ENCODE measurements at regions not wholly inside any gene's neighbourhood (a gene's known extent, or its start where the extent isn't known, plus 50 kb on each side); places are given as distances from the start of the nearest gene placed in this dataset.

- peak; percentile 38 for DNase-seq (ENCODE audit: low read depth)
These were observed 562.3 kb downstream of the DHX35 start for GRCh38 chr20:39524371-39524911.

- no peak for DNase-seq (ENCODE audit: low read depth)
These were observed 561.3 kb downstream of the DHX35 start for GRCh38 chr20:39523405-39523804.

- no peak for DNase-seq (ENCODE audit: low read depth)
These were observed 556.5 kb downstream of the DHX35 start for GRCh38 chr20:39518654-39519053.

- DNase-seq (ENCODE audit: low read depth): no peak
These were observed 554.8 kb downstream of the DHX35 start for GRCh38 chr20:39516964-39517363.

GRCh38 chr20:39504710-39505094, 542.6 kb downstream of the DHX35 start:
- DNase-seq (ENCODE audit: low read depth): peak; percentile 17

- DNase-seq (ENCODE audit: low read depth): no peak
These were observed 542.0 kb downstream of the DHX35 start for GRCh38 chr20:39503902-39504709.

- DNase-seq (ENCODE audit: low read depth): no peak
These were observed 530.2 kb downstream of the DHX35 start for GRCh38 chr20:39492223-39492797.

- DNase-seq (ENCODE audit: low read depth): no peak
These were observed 529.6 kb downstream of the DHX35 start for GRCh38 chr20:39491711-39492110.

GRCh38 chr20:39489986-39490560, 527.9 kb downstream of the DHX35 start:
- no peak for DNase-seq (ENCODE audit: low read depth)

GRCh38 chr20:39480276-39481043, 518.3 kb downstream of the DHX35 start:
- no peak for DNase-seq (ENCODE audit: low read depth)

GRCh38 chr20:39479196-39479810, 517.2 kb downstream of the DHX35 start:
- DNase-seq (ENCODE audit: low read depth): no peak

- DNase-seq (ENCODE audit: low read depth): no peak
These were observed 512.7 kb downstream of the DHX35 start for GRCh38 chr20:39474879-39475278.

GRCh38 chr20:39473536-39473935, 511.4 kb downstream of the DHX35 start:
- DNase-seq (ENCODE audit: low read depth): no peak

GRCh38 chr20:39468703-39469102, 506.6 kb downstream of the DHX35 start:
- peak; percentile 4 for DNase-seq (ENCODE audit: low read depth)

GRCh38 chr20:39464238-39464637, 502.1 kb downstream of the DHX35 start:
- DNase-seq (ENCODE audit: low read depth): no peak

GRCh38 chr20:39462416-39462945, 500.3 kb downstream of the DHX35 start:
- no peak for DNase-seq (ENCODE audit: low read depth)

- no peak for DNase-seq (ENCODE audit: low read depth)
These were observed 496.3 kb downstream of the DHX35 start for GRCh38 chr20:39458452-39458851.

GRCh38 chr20:39453890-39454289, 491.7 kb downstream of the DHX35 start:
- DNase-seq (ENCODE audit: low read depth): no peak

- DNase-seq (ENCODE audit: low read depth): no peak
These were observed 490.6 kb downstream of the DHX35 start for GRCh38 chr20:39452583-39453340.

- no peak for DNase-seq (ENCODE audit: low read depth)
These were observed 489.2 kb downstream of the DHX35 start for GRCh38 chr20:39451386-39451785.

Measured in HT1080 (cell line).